HG03025 (cell line): ENCODE measurements at regions not wholly inside any gene's neighbourhood (a gene's known extent, or its start where the extent isn't known, plus 50 kb on each side); places are given as distances from the start of the nearest gene placed in this dataset.

ENCODE experiments used
- ATAC-seq: cut with Tn5 transposase; IDR thresholded peaks from one replicate; pipeline ENCODE4 v1.9.1; 2021; ENCODE audit warnings: mild to moderate bottlenecking, moderate library complexity; ENCODE audit not compliant: unreplicated experiment, low FRiP score

DNA sequence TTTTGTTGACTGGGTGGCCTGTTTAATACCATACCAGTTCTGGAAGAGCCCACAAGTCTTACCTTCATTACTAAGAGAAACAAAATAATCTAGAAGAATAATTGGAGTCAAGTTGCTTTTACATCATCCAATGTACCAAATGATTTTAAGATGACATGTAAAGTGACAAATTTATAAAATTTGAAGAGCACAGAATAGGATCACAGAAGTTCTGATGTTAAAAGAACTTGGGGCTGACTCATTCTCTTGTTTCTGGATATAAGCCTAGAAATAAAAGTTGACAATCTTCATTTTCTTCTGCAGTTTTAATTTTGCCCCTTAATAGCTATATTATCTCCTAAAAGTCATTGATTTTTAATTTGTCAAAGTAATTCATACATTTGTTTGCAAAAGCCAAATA is 317.5 kb upstream of the MARCKS start:
- no peak for ATAC-seq

DNA sequence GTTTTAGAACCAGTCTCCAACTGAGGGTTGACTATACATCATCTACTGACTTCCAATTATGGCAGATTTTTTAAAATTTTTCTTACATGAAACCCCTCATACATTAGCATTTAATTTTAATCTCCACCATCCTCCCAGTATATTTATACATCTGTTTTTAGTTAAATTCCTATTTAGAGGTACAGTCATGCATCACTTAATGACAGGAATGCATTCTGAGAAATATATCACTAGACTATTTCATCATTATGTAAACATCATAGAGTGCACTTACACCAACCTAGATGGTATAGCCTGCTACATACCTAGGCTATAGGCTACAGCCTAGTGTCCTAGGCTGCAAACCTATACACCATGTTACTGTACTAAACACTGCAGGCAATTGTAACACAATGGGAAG is 316.7 kb upstream of the MARCKS start:
- no peak for ATAC-seq

DNA sequence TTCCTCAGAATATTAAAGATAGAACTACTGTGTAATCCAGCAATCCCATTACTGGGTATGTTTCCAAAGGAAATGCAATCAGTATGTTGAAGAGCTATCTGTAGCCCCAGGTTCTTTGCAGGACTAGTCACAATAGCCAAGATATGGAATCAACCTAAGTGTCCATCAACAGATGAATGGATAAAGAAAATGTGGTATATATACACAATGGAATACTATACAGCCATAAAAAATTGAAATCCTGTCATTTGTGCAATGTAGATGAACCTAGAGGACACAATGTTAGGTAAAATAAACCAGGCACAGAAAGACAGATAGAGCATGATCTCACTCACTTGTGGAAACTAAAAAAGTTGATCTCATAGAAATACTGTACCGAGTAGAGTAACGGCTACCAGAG is 306.0 kb upstream of the MARCKS start:
- ATAC-seq = no peak

DNA sequence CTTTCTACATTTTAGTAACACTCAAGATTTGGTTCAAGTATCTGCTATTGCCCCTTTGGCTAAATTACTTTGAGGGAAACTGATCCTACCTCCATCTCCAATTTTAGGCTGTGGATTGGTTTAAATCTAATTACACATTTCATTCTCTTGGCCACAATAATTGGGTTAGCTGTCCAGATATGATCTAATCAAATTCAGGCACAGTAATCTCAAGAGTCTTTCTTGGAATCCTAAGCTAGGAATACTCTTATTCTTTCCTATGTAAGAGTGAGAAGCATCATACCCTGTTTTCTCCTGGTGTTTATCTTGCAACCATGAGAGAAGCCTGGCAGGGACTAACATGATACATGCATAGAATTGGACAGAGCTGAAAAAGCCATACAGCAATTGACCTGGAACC is 300.4 kb upstream of the MARCKS start:
- no peak for ATAC-seq

DNA sequence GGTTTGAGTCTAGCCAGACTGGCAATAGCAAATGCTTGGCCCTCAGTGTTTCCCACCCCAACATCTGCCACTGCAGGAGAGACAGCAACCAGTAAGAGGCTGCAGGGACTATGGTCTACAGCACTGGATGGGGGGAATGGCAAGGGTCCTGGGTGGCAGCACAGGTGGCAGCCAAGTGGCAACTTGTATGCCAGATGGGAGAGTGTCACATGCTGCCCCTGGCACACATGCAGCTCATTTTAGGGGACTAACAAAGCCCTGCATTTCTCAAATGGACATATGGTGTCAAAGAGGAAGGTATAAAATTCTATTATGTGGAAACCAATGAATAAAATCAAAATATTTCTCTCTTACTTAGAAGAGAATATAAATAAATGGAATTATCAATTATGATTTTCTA is 298.7 kb upstream of the MARCKS start:
- ATAC-seq = no peak

DNA sequence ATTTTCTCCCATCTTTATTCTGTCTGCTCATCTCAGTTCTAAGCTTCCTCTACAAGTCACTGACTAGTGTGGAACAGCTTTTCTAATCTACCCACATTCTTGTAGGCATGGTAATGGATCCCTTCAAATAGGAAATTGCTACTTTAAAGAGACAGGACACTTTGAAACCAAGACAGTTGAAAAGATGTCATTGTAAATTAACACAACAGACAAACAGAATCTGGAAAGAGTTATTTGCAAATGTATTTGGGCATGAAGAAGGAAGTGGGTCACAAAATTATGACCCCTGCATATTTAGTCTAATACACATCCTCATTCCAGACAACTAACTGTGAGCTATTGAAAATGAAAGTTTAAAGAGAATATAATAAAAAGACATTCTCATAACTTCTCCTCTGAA is 298.2 kb upstream of the MARCKS start:
- no peak for ATAC-seq

DNA sequence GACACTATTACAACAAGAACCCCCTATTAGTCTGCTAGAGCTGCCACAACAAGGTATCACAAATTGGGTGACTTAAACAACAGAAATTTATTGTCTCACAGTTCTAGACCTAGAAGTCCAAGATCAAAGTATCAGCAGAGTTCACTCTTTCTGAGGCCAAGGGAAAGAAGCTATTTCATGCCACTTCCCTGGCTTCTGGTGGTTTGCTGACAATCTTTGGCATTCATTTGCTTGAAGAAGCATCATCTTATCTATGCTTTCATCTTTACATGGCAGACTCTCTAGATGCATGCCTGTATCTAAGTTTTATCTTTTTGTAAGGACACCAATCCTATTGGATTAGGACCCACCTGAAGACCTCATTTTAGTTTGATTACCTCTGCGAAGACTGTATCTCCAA is 296.8 kb upstream of the MARCKS start:
- no peak for ATAC-seq

DNA sequence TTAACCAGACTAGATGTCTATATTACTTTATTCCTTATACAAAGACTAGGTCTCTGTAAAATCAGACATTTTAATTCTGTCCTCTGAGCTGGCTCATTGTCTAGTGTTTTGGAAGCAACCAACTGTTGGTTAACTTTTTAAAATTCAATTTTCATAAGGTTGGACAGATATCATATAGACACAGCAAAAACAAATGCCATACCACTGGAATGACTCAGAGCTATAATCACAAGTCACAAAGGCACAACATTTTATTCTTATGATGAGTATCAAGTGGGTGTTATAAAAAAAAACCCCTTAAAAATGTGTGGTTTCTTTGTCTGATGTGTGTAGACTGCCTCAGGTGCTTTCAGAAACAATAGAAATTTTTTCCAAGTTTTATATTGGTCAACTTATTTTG is 296.2 kb upstream of the MARCKS start:
- ATAC-seq = no peak

DNA sequence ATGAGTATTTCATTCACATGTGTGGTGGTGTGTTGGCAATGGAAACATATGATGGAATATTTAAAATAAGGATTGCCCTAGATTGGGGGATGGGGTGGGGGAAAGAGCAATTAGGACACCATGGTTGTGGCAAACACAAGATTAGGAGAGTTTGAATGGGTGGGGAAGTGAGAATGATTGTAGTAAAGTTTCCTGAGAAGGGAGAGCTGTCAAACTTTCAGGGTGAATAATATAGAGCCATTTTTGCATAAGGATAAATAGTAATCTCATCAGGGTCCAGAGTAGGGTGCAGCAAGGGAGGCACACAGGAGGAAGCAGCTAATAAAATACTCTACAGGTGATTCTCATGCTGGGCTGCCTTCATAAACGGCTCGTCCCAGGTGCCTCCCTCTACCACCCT is 294.9 kb upstream of the MARCKS start:
- ATAC-seq = no peak

DNA sequence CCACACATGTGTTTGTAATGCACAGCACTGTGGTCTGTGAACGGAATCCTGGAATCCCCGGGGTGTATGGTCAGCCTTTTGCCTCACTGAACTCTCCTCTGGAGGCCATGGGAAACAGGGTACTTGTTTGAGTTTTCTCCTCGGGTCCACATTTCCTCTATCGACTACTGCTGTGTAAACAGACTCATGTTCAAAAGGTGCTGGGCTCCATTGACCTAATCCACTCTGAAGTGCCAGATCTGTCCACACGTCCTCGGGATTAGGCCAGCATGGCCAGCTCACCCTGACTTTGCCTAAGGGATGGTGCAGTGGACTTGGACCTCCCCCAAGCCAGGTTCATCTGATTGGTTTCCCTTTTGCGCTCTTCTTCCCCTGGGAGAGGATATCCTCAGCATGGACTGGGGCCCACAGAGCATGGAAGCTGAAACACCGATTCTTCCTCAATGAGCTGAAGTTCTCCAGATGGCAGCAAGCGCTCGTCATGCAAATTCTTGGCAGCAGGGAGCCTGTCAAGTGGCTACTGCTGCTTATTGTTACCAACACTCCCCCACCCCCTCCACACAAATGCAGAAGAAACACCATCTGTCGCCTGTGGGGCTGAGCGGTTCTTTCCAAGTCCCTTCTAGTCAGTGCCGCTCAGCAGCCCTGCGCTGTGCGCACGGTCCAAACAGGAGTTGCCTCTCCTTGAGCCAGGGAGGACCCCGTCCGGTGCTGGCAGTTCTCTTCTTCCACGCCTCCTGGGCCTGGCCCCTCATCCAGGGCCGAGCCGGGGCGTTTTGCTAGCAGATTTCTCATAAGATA is 292.6 kb upstream of the MARCKS start:
- ATAC-seq = no peak

DNA sequence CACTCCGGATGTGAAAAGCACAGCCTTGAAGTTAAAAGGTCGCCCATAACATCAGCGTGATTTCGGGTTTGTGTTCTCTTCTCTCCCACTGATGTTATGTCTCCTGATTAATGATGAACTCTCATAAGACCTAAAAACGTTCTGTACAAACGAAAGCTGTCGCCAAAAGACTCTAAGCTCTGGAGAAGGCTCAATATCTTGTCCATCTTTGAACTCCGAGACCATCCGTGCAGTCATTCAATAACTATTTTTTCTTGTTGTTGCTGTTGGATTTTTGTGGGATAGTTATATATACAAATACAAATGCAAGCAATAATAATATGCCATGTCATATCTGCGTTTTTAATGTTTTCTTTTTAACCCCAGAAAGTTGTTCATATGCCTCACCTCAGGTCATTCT is 291.8 kb upstream of the MARCKS start:
- ATAC-seq = no peak

DNA sequence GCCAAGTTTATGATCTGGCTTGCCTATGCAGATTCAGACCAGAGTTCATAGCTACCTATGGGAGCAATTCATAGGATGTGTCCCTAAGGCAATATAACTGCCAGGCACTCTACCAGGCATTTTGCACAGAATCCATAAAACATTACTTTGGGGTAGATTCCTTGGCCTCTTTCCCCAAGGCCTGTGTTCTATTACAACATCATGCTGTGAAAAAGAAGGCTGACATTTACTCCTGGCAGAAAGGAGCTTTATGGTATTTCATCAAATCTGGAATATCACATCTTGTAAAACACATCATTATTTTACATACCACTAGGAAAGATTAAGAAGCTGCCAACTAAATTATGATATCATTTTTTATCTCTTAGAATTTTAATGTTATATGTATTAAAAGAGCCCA is 287.0 kb upstream of the MARCKS start:
- ATAC-seq = no peak

DNA sequence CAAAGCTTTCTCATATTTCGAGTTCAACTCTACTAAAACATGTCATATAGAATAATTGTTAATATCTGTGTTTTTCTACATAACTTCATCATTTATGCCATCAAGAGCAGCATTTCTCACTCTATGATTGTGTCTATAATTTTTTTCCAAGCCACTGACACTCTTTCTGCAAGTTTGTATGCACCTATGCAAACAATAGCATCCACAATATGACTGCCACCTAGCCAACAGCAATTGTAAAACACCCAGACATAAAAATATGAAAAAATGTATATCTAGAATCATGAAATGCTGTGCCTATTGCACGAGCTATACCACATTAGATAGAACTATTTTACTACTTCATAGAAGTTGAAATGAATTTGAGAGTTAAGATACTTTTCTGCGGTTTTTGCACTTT is 286.5 kb upstream of the MARCKS start:
- ATAC-seq = no peak

DNA sequence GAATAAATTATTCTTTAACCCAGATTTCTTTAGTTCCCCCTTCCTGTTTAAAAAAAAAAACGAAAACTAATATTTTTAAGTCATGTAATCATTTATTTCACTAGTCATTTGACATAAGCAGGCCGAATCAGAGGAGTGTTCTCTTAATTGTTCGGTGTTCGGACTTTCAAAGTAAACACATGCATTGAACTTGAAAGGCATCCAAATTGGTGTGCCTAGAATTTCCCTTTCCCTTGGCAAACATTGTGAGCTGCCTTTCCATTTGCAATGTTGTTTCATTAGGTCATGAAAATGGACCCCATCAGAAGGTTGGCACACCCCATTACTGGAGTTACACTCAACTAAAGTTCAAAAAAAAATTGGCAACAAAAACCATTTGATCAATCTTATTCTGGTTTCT is 283.0 kb upstream of the MARCKS start:
- ATAC-seq = no peak

DNA sequence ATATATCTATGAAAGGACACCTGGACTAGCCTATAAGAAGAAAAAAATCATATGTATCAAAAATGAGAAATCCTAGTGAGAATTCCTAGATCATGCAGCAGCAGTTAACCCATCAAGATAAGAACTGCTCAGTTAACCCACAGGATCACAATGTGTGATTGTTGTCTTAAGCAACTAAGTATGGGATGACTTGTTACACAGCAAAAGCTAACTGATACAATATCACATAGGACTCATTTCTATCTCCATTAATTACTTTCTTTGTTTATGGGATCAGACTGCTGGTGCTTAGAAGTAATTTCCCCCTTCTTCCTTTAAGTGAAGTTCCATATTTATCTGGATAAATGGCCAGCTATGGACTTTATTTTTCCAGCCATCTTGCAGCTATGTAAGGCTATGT is 280.8 kb upstream of the MARCKS start:
- ATAC-seq = no peak

DNA sequence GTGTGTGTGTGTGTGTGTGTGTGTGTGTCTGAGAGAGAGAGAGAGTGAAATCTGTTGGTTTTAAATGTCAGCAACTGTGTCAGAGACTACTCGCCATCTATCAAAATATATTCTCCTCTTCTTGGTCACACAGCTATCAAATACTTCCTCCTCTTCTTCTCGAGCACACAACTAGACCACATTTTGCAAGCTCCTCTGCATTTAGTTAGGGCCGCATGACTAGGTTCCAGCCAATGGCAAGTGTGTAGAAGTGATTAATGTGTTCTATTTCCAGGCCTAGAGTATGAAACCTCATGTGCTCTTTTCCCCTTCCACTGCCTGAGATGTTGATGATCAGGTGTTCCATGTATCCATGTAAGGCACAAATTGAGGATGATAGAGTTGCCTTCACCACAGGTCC is 278.5 kb upstream of the MARCKS start:
- no peak for ATAC-seq

DNA sequence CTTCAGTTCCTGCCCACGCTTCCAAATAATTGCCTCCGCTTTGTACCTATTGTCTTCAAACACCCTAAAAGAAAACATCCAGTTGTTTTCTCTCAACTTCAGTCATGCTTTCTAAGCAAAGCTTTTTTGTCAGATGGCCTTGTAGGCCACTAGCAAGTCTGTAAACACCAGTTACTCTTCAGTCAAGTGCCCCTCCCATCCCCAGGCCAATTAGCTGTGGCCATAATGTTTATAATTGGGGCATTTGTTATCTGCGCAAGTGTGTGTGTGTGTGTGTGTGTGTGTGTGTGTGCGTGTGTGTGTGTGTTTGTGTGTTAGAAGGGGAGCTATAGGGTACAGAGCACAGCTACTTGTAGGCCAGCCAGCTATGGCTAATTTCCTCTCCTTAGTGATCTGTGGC is 272.4 kb upstream of the MARCKS start:
- ATAC-seq = no peak

DNA sequence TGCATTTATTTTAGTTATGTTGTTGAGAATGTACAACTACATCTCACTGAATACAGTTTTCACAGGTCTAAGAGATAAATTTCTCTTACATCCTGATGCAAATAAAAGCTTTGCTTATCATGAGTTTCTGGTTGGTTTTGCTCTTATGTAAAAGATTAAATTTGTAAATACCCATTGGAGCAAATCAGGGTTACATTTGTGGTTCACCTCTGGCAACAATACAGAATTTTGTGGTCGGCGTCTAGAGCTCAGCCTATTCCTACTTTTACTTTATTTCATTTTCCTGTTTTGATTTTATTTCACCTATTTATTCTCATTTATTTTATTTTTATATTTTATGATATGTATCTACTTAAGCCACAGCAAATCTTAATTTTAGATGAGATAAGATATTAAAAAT is 271.9 kb upstream of the MARCKS start:
- no peak for ATAC-seq

DNA sequence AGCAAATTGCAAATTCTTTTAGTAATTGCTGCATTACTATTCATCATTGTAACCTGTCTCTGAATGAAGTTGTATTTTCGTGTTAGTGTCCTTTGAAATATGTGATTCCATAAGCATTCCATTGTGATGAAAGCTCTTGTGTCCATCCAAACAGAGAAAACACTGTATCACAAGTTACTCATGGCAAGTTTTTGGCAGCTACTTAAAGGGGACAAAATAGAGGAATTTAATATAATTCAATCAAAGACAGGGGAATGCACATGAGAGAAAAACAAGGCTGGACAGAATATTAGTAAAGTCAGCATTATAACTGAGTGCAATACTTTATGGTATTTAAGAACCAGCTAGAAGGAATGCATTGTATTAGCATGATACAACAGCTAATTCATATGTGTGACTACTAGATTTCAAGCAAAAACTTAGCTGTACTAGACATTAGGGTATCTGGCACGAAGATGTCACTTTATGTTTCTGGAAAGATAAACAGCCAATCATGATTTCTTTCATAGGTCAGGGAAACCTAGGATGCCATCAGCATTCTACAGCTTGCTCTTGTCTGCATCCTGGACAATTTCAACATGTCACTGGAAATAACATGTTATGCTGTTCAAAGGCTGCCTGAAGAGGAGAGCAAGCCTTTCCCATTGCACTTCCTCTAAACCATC is 270.6 kb upstream of the MARCKS start:
- no peak for ATAC-seq

DNA sequence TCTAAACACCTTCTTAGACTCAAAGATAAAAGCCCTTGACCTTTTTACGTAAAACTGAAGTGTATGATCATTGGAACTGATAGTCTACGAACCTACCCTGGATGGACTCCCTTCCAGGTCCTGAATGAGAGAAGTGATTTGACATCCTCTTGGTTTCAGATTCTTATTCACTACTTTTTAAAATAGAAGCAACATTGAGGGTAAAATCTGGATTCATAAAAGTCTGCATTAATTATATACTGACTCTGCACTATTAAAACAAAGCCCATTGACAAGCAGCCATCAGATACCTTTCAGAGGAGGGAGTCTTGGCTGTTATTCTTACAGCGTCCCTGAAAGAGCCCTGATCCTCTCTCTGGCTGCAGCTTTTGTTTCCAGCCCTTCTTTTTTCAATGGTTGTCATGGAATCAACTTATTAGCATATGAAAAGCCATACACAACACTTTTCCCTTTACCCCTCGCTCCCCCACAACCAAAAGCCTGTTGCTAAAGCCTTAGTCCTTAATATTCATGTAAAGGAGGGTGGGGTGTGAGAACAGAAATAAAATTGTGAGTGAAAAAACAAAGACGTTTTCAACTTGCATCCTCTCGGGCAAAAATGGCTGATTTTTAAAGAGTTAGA is 270.0 kb upstream of the MARCKS start:
- ATAC-seq = no peak

DNA sequence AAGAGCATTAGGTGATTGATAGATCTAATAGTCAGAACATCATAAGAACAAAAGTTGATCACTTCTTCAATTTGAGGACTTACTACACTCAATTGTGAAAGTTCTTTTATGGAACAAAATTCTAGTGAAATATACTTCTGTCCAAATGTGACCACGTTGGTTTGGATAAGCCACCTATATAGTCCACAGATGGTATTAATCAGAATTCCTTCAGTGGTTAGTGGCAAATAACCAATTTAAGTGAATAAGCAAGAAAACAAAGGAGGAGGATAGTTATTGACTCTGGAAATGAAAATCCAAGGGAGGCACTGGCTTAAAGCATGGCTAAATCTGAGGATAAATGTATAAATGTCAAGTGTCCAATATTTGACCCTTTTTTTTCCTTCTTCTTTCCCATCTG is 268.5 kb upstream of the MARCKS start:
- no peak for ATAC-seq
